ENCODE measurements at regions not wholly inside any gene's neighbourhood (a gene's known extent, or its start where the extent isn't known, plus 50 kb on each side); places are given as distances from the start of the nearest gene placed in this dataset.

- no peak for DNase-seq
Observed at GRCh38 chr18:41449612-41450011, 505.4 kb upstream of the PIK3C3 start.

- DNase-seq = no peak
Observed at GRCh38 chr18:41444943-41445342, 510.1 kb upstream of the PIK3C3 start.

- DNase-seq = no peak
Observed at GRCh38 chr18:41436772-41437171, 518.3 kb upstream of the PIK3C3 start.

- no peak for DNase-seq
Observed at GRCh38 chr18:41418598-41418997, 536.4 kb upstream of the PIK3C3 start.

GRCh38 chr18:41416044-41416443 lies 539.0 kb upstream of the PIK3C3 start:
- no peak for DNase-seq

GRCh38 chr18:41410006-41410405 lies 545.0 kb upstream of the PIK3C3 start:
- no peak for DNase-seq

- DNase-seq = no peak
Observed at GRCh38 chr18:41406834-41407233, 548.2 kb upstream of the PIK3C3 start.

GRCh38 chr18:41396861-41397260 lies 558.2 kb upstream of the PIK3C3 start:
- DNase-seq = no peak

- DNase-seq = no peak
Observed at GRCh38 chr18:41396211-41396610, 558.8 kb upstream of the PIK3C3 start.

- no peak for DNase-seq
Observed at GRCh38 chr18:41395695-41396094, 559.3 kb upstream of the PIK3C3 start.

GRCh38 chr18:41391616-41392595 lies 563.1 kb upstream of the PIK3C3 start:
- DNase-seq = no peak

GRCh38 chr18:41390309-41390708 lies 564.7 kb upstream of the PIK3C3 start:
- no peak for DNase-seq

GRCh38 chr18:41378598-41378997 lies 576.4 kb upstream of the PIK3C3 start:
- DNase-seq = no peak

GRCh38 chr18:41373612-41374011 lies 581.4 kb upstream of the PIK3C3 start:
- DNase-seq = no peak

- DNase-seq = no peak
Observed at GRCh38 chr18:41372046-41372665, 582.9 kb upstream of the PIK3C3 start.

- DNase-seq = no peak
Observed at GRCh38 chr18:41371156-41372045, 583.6 kb upstream of the PIK3C3 start.

GRCh38 chr18:41370740-41371139 lies 584.3 kb upstream of the PIK3C3 start:
- DNase-seq = no peak

- DNase-seq = no peak
Observed at GRCh38 chr18:41357708-41358107, 597.3 kb upstream of the PIK3C3 start.

- DNase-seq = no peak
Observed at GRCh38 chr18:41353777-41354528, 601.1 kb upstream of the PIK3C3 start.

- DNase-seq = no peak
Observed at GRCh38 chr18:41351430-41351829, 603.6 kb upstream of the PIK3C3 start.

GRCh38 chr18:41347057-41347456 lies 608.0 kb upstream of the PIK3C3 start:
- DNase-seq = no peak

- no peak for DNase-seq
Observed at GRCh38 chr18:41343808-41344207, 611.2 kb upstream of the PIK3C3 start.

Measured in cerebellar nuclear complex (tissue), 1 donor.